H4 (cell line): ENCODE measurements at regions not wholly inside any gene's neighbourhood (a gene's known extent, or its start where the extent isn't known, plus 50 kb on each side); places are given as distances from the start of the nearest gene placed in this dataset.

ENCODE experiments used
- DNase-seq: peaks from one replicate; pipeline ENCODE4 v3.0.0-alpha.2; 2015; ENCODE audit warnings: low spot score

DNA sequence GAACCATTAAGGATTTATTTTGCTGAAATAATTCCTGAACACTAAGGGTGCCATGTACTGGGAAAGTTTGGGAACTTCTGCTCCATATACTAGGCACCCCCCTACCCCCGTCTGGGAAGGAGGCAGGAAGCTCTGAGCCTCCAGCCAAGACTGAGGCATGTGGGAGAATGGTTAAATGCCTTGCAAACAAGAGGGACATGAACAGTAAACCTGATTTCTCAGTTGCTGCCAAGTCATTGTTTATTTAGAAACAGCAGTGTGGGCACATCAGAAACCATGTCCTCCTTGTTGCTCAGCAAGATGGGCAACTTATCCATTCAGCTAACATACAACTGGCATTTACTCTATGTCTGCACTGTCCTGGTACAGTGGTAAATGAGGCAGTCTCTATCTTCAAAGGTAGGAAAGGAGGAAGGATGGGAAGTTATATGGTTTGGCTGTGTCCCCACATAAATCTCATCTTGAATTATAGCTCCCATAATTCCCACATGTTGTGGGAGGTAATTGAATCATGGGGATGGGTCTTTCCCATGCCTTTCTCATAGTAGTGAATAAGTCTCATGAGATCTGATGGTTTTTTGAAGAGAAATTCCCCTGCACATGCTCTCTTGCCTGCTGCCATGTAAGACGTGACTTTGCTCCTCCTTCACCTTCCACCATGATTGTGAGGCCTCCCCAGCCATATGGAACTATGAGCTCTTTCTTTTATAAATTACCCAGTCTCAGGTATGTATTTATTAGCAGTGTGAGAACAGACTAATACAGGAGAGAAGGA lies 459.1 kb downstream of the MIAT start:
- DNase-seq, result peak; percentile 72

- DNase-seq, result no peak
These were observed 462.6 kb downstream of the MIAT start for GRCh38 chr22:27120036-27120435.

DNA sequence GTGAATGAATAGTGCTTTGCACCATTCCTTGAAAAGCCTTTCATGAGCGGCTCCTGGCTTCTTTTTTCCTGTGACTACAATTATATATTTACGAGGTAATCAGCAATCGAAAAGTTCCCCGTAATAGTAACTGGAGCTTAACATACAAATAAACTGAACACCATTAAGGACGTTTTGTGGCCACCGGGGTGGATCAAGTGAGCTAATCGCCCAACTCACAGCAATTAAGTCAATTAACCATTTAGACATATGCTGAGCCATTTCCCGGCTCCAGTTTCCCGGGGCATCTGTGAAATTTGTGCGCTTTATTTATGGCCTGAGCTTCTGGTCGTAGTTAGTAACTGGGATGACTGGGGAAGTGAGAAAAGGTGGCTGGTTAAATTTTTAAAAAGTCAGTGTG lies 465.2 kb downstream of the MIAT start:
- DNase-seq, result no peak

GRCh38 chr22:27123880-27124279 lies 466.5 kb downstream of the MIAT start:
- no peak for DNase-seq

GRCh38 chr22:27124351-27124966 lies 467.1 kb downstream of the MIAT start:
- no peak for DNase-seq

GRCh38 chr22:27125539-27125938 lies 468.2 kb downstream of the MIAT start:
- DNase-seq, result no peak

GRCh38 chr22:27127911-27128310 lies 470.5 kb downstream of the MIAT start:
- no peak for DNase-seq

- no peak for DNase-seq
These were observed 471.2 kb downstream of the MIAT start for GRCh38 chr22:27128461-27129085.

DNA sequence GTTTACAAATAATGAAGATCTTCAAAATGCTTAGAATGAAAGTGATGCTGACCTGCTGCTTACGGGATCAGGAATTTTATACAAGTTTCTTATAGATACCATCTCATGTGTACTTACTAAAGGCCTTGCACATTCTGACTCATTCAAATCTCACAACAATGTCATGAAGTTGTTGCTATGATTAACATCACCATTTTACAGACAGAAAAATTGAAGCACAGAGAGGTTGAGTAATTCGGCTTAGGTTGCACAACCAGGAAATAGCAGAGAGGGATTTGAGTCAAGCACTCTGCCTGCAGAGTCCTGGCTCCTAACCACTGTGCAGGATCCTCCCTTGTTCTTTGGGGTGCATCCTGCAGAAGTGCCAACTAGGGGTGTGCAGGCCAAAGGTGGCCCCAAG lies 471.9 kb downstream of the MIAT start:
- no peak for DNase-seq

DNA sequence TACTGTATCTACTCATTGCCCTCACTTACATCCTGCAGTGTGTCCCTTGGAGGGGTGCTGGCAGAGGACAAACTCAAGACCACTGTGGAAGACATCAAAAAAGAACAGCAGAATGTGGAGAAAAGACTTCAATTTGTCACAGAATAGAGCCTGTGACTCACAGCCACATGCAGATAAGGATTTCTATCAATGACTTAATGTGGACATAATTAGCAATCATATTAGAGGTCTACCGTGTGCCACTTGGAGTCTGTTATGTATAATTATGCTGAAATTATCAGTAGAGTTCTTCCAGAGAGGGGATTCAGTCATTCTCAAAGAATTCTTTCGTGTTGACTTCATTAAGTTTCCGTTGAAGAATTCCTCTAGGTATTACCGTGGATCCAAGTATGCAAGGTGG lies 473.5 kb downstream of the MIAT start:
- no peak for DNase-seq

DNA sequence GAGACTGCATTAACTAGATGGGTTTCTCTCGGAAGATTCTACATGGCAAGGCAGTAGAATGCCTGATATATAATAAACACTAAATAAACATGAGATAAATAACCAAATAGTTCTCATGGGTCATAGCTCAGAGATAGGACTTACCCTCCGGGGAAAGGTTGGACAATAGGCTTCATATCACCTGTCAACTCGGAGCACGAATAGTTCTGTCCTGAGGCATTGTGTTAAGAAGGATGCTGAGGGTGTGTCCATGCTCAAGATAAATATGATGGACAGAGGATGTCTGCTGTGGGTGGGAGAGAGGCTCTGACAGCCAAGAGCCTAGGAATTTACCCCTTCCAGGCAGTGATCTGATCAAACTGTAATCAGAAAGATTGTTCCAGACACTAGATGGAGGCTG lies 474.0 kb downstream of the MIAT start:
- DNase-seq, result no peak

GRCh38 chr22:27132400-27132799 lies 475.0 kb downstream of the MIAT start:
- no peak for DNase-seq

DNA sequence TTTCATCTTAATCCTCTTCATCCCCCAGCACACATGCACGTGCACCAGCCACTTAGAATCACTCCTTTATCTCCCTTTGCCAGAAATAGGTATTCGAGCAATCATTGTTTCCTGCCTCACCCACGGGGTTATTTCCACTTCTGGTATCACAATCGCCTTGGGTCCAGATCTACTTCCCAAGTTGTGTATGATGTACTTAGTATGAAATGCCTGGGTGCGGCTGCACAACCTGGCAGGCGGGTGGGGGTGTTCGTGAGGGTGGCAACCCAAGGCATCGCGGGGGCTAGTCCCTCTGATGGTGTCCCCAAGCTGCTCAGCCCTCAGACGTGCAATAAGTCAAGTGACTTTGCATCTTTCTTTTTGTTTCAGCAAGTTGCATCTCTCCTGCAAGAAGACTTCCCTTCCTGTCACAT lies 475.6 kb downstream of the MIAT start:
- DNase-seq, result no peak

- DNase-seq, result no peak
These were observed 476.4 kb downstream of the MIAT start for GRCh38 chr22:27133681-27134314.

GRCh38 chr22:27134315-27134701 lies 476.9 kb downstream of the MIAT start:
- DNase-seq, result peak; percentile 68

- DNase-seq, result no peak
These were observed 477.9 kb downstream of the MIAT start for GRCh38 chr22:27135031-27135981.

DNA sequence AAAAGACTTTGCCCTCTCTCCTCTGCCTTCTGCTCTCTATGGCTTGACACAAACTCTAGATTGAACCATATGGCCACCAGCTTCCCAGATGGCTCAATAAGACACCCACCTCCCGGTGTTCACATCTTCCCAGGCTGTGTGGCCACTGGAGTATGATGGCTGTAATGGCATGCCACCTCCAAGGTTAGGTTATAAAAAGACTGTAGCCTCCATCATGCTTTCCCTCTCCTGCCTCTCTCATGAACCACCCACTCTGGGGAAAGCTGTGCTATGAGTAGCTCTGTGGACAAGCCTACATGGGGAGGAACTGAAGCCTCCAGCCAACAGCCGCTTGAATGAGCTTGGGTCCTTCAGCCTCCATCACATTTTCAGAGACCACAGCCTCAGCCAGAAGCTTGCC lies 479.2 kb downstream of the MIAT start:
- DNase-seq, result no peak

DNA sequence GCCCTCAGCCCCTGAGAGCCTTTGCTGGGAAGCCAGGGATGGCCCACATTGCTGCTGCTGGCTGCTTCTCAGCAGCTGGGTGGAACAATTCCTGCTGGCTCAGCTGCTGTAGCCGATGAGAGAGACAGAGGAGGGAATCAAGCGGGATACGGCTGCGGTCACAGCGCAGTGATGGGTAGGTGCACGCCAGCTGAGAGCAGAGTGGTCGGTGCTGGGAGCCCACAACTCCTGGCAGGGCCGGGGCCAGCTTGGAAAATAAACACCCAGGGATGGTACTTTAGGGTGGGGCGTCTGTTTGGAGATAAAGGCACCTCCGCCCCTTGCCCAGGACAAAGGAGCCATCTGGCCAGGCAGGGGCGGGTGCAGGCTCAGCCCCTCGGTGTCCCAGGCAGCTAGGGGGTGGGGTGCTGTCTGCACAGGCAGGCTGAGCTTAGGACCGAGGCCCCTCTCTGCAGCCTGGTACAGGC lies 480.5 kb downstream of the MIAT start:
- DNase-seq, result no peak

DNA sequence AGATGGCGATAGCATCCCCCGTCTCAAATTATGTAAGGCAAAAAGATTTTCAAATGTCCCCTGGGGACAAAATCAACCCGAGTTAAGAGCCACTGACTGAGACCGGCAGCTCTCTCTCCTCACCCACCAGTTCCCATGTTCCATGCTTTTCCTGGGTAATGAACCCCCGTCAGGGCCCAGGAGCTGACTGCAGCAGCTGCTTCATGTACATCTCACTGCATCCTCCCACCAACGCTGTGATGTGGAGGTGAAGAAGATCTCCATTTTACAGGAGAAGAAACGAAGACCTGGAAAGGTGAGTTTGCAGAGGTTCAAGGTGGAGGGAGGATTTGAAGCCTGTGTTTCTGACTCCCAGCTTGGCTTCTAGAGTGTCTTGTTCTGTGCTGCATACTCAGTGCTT lies 481.1 kb downstream of the MIAT start:
- no peak for DNase-seq

GRCh38 chr22:27139935-27140511 lies 482.6 kb downstream of the MIAT start:
- DNase-seq, result peak; percentile 34

- no peak for DNase-seq
These were observed 484.9 kb downstream of the MIAT start for GRCh38 chr22:27142286-27142685.
